Fibroblast of mammary gland (primary cell): ENCODE measurements at regions not wholly inside any gene's neighbourhood (a gene's known extent, or its start where the extent isn't known, plus 50 kb on each side); places are given as distances from the start of the nearest gene placed in this dataset.
"Not testable (repeated sequence)": the region's sequence is repeated elsewhere in the genome, so short reads cannot be mapped to it uniquely, and the experiment has no call there.

ENCODE experiments used
- DNase-seq: peaks from one replicate; pipeline ENCODE4 v3.0.0-alpha.2; 2010; ENCODE audit warnings: low read depth
- H3K4me3 ChIP-seq: 2 replicates; pipeline ENCODE4 v1.5.1; 2011; ENCODE audit warnings: low read depth, mild to moderate bottlenecking, low read length, moderate library complexity; ENCODE audit not compliant: control insufficient read depth
- CTCF ChIP-seq: conservative IDR thresholded peaks from 2 replicates; pipeline ENCODE4 v1.5.1; 2011; ENCODE audit warnings: low read depth, low read length, inconsistent platforms; ENCODE audit not compliant: control insufficient read depth, insufficient read depth

GRCh38 chr1:58854576-58854975 is 70.7 kb upstream of the JUN start:
- TF ChIP-seq CTCF: no peak
- DNase-seq: no peak
- H3K4me3 ChIP-seq: no peak overlapping the region

GRCh38 chr1:58855274-58856165 is 71.7 kb upstream of the JUN start:
- no peak overlapping the region for H3K4me3 ChIP-seq
- TF ChIP-seq CTCF: no peak
- no peak for DNase-seq

- H3K4me3 ChIP-seq, DNase-seq: not testable (repeated sequence)
Observed at GRCh38 chr1:58856281-58856680, 72.4 kb upstream of the JUN start.

GRCh38 chr1:58857680-58858673 is 74.1 kb upstream of the JUN start:
- TF ChIP-seq CTCF: no peak
- H3K4me3 ChIP-seq: no peak overlapping the region
- DNase-seq: no peak

GRCh38 chr1:58859769-58860485 is 76.1 kb upstream of the JUN start:
- DNase-seq: no peak
- H3K4me3 ChIP-seq: no peak overlapping the region
- TF ChIP-seq CTCF: no peak

GRCh38 chr1:58861076-58861475 is 77.2 kb upstream of the JUN start:
- no peak for DNase-seq
- no peak for TF ChIP-seq CTCF
- no peak overlapping the region for H3K4me3 ChIP-seq

GRCh38 chr1:58861506-58861905 is 77.7 kb upstream of the JUN start:
- DNase-seq: peak; percentile 55
- TF ChIP-seq CTCF: no peak
- H3K4me3 ChIP-seq: no peak overlapping the region
